A549 (cell line): ENCODE measurements at regions not wholly inside any gene's neighbourhood (a gene's known extent, or its start where the extent isn't known, plus 50 kb on each side); places are given as distances from the start of the nearest gene placed in this dataset.

Source experiments
- ATAC-seq, 2 experiments: fragments of 200-7000 bp in 1 of 2; fragments of >200 bp in 1 of 2; cut with Nextera tagmentation in 1 of 2; cut with Tn5 transposase in 1 of 2; 3 replicates each; pipeline versions ENCODE4 v1.8.0 to v1.9.1; 2018 to 2020; ENCODE audit warnings: mild to moderate bottlenecking in 1 of 2, moderate library complexity in 1 of 2
- CTCF ChIA-PET: fragments of 300-600 bp; sonication (Branson Sonifier 250); formaldehyde crosslinking; extraction: SDS; loops from one replicate; lab custom pipeline; 2021; ENCODE audit warnings: antibody characterized with exemption, inconsistent platforms; lab: Yijun Ruan, JAX
- POLR2A ChIA-PET: fragments of 350-600 bp; formaldehyde crosslinking; extraction: SDS; loops from one replicate; lab custom pipeline; 2021; ENCODE audit warnings: antibody characterized with exemption, inconsistent platforms; lab: Yijun Ruan, JAX
- DNase-seq, 2 experiments: peaks; one replicate each; pipeline versions ENCODE4 v3.0.0 to v3.0.0-alpha.2; 2011 to 2016; ENCODE audit warnings: low read depth in 1 of 2, low spot score in 1 of 2
- FAIRE-seq: peaks from 2 replicates; lab custom pipeline; 2011; peaks lifted over from hg19 to GRCh38; lab: Jason Lieb, UNC
- H3K27ac ChIP-seq, 2 experiments: fragments of >200 bp; sonication (Bioruptor Twin); formaldehyde crosslinking; 3 replicates each; pipeline ENCODE4 v1.5.1; 2016 to 2017
- H3K4me1 ChIP-seq: fragments of >200 bp; sonication (Bioruptor Twin); formaldehyde crosslinking; 3 replicates; pipeline ENCODE4 v1.6.1; 2016
- H3K4me2 ChIP-seq: fragments of >200 bp; sonication (Bioruptor Twin); formaldehyde crosslinking; 3 replicates; pipeline ENCODE4 v1.6.1; 2016
- H3K4me3 ChIP-seq: fragments of >200 bp; sonication (Bioruptor Twin); formaldehyde crosslinking; 3 replicates; pipeline ENCODE4 v1.5.1; 2016
- H3K9me3 ChIP-seq: fragments of >200 bp; sonication (Bioruptor Twin); formaldehyde crosslinking; 3 replicates; pipeline ENCODE4 v1.6.1; 2016
- BHLHE40 ChIP-seq: IDR thresholded peaks from 2 replicates; pipeline ENCODE4 v1.6.1; 2012; ENCODE audit warnings: low read depth, low read length, inconsistent platforms
- CBX2 ChIP-seq: fragments of 200-600 bp; sonication (generic); IDR thresholded peaks from 2 replicates; pipeline ENCODE4 v1.6.1; 2016; ENCODE audit warnings: low read depth, mild to moderate bottlenecking, borderline replicate concordance
- CBX8 ChIP-seq: fragments of 200-600 bp; sonication (generic); IDR thresholded peaks from 2 replicates; pipeline ENCODE4 v1.6.1; 2016
- CHD2 ChIP-seq: fragments of 150-350 bp; IDR thresholded peaks from 2 replicates; pipeline ENCODE4 v1.6.1; 2014; ENCODE audit warnings: low read length; ENCODE audit not compliant: partially characterized antibody
- EP300 ChIP-seq, 2 experiments: fragments of >200 bp; sonication (Bioruptor Twin); formaldehyde crosslinking; IDR thresholded peaks; 2 replicates in 1 of 2; 3 replicates in 1 of 2; pipeline ENCODE4 v1.6.1; 2016 to 2017
- FOSL2 ChIP-seq, 2 experiments: fragments of 450-650 bp in 1 of 2; fragments of >200 bp in 1 of 2; sonication (Bioruptor Twin) in 1 of 2; formaldehyde crosslinking; IDR thresholded peaks; 2 replicates each; pipeline versions ENCODE4 v1.5.0 to v1.6.1; 2016 to 2020; ENCODE audit warnings: mild to moderate bottlenecking in 1 of 2, moderate library complexity in 1 of 2
- FOXS1 ChIP-seq: fragments of 250-450 bp; sonication (Bioruptor Pico); IDR thresholded peaks from 2 replicates; pipeline ENCODE4 v1.5.0; 2020; ENCODE audit warnings: mild to moderate bottlenecking, moderate library complexity
- HOXA7 ChIP-seq: fragments of 250-450 bp; sonication (Bioruptor Pico); IDR thresholded peaks from 2 replicates; pipeline ENCODE4 v1.5.0; 2020; ENCODE audit warnings: mild to moderate bottlenecking, moderate library complexity
- JUN ChIP-seq, 2 experiments: fragments of >200 bp; sonication (Bioruptor Twin); formaldehyde crosslinking; IDR thresholded peaks; 2 replicates in 1 of 2; 3 replicates in 1 of 2; pipeline ENCODE4 v1.6.1; 2016 to 2017
- KDM1A ChIP-seq: fragments of 200-600 bp; sonication (generic); IDR thresholded peaks from 2 replicates; pipeline ENCODE4 v1.6.1; 2016; ENCODE audit warnings: low read depth, mild to moderate bottlenecking
- MAFK ChIP-seq: fragments of 450-650 bp; IDR thresholded peaks from 2 replicates; pipeline ENCODE4 v1.6.1; 2014; ENCODE audit not compliant: partially characterized antibody
- MAZ ChIP-seq: fragments of 150-350 bp; IDR thresholded peaks from 2 replicates; pipeline ENCODE4 v1.6.1; 2014; ENCODE audit warnings: antibody characterized with exemption, low read depth, low read length, borderline replicate concordance
- MYC ChIP-seq: IDR thresholded peaks from 2 replicates; pipeline ENCODE4 v1.6.1; 2012; ENCODE audit warnings: mild to moderate bottlenecking, inconsistent platforms, low read length, improper control_type of control experiment, borderline replicate concordance
- NR3C1 ChIP-seq: fragments of >200 bp; sonication (Bioruptor Twin); formaldehyde crosslinking; IDR thresholded peaks from 3 replicates; pipeline ENCODE4 v1.6.1; 2017
- PHF8 ChIP-seq: fragments of 200-600 bp; sonication (generic); IDR thresholded peaks from 2 replicates; pipeline ENCODE4 v1.6.1; 2016; ENCODE audit warnings: low read depth, mild to moderate bottlenecking, antibody characterized with exemption, moderate library complexity, borderline replicate concordance
- POLR2AphosphoS2 ChIP-seq: conservative IDR thresholded peaks from 2 replicates; pipeline ENCODE4 v1.6.1; 2012; ENCODE audit warnings: low read length, improper control_type of control experiment, inconsistent platforms
- RNF2 ChIP-seq: fragments of 200-600 bp; sonication (generic); IDR thresholded peaks from 2 replicates; pipeline ENCODE4 v1.6.1; 2016; ENCODE audit warnings: low read depth, mild to moderate bottlenecking, antibody characterized with exemption, moderate library complexity, borderline replicate concordance
- ZC3H11A ChIP-seq: fragments of 450-650 bp; IDR thresholded peaks from 2 replicates; pipeline ENCODE4 v1.6.1; 2014; ENCODE audit warnings: antibody characterized with exemption, mild to moderate bottlenecking
- WGBS: methylation state at CpG from one replicate; pipeline ENCODE4 v1.1.6; 2017; ENCODE audit errors: missing lambda C conversion rate; 5-methylcytosine and 5-hydroxymethylcytosine counted together
- TF ChIP-seq, protein P1 (sequence below): fragments of >200 bp; sonication (Bioruptor Twin); formaldehyde crosslinking; IDR thresholded peaks from 2 replicates; pipeline ENCODE4 v1.6.1; 2016
- TF ChIP-seq, protein P2 (sequence below): fragments of >200 bp; sonication (Bioruptor Twin); formaldehyde crosslinking; IDR thresholded peaks from 3 replicates; pipeline ENCODE4 v1.6.1; 2016
- TF ChIP-seq, protein P3 (sequence below): IDR thresholded peaks from 2 replicates; pipeline ENCODE4 v1.6.1; 2012
- TF ChIP-seq, protein P4 (sequence below): fragments of 450-650 bp; IDR thresholded peaks from 2 replicates; pipeline ENCODE4 v1.6.1; 2014; ENCODE audit warnings: antibody characterized with exemption

DNA sequence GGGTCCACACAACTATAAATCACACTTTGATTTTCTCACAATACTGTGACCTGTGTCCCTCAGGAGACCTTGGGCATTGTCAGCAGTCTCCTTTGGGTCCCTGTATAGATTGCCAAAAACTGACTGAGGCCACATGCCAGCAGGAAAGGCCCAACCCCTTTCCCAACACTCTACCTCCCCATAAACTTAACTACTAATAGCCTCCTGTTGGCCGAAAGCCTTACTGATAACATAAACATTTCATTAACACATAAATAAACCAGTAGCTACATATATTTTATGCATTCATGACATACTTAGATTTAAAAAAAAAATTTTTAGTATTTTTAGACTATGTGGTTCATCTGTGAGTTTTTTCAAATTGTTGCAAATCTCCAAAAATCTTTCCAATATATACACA is 153.5 kb downstream of the ARL4C start:
- POLR2A ChIA-PET: no interaction called here
- no peak for DNase-seq
- no peak overlapping the region for H3K4me3 ChIP-seq
- ATAC-seq: no peak
- no peaks in the 10 kb centered on the region for H3K4me1 ChIP-seq
- no peaks in the 10 kb centered on the region for H3K9me3 ChIP-seq
- 94% methylated on average over 1 of the region's 1 CpG for WGBS
- CTCF ChIA-PET: no interaction called here
- no peak overlapping the region for H3K4me2 ChIP-seq
- peak overlapping the region in 1 of 2 experiments; percentile 29; a peak in 1 of 6 replicates for H3K27ac ChIP-seq
- FAIRE-seq: no peak
- TF ChIP-seq, protein P1, sequence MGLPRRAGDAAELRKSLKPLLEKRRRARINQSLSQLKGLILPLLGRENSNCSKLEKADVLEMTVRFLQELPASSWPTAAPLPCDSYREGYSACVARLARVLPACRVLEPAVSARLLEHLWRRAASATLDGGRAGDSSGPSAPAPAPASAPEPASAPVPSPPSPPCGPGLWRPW: no peak
- no peak for TF ChIP-seq JUN (IDR thresholded peaks at IDR 0.05)
- TF ChIP-seq, protein P2, sequence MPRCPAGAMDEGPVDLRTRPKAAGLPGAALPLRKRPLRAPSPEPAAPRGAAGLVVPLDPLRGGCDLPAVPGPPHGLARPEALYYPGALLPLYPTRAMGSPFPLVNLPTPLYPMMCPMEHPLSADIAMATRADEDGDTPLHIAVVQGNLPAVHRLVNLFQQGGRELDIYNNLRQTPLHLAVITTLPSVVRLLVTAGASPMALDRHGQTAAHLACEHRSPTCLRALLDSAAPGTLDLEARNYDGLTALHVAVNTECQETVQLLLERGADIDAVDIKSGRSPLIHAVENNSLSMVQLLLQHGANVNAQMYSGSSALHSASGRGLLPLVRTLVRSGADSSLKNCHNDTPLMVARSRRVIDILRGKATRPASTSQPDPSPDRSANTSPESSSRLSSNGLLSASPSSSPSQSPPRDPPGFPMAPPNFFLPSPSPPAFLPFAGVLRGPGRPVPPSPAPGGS: no peak
- TF ChIP-seq, protein P3, sequence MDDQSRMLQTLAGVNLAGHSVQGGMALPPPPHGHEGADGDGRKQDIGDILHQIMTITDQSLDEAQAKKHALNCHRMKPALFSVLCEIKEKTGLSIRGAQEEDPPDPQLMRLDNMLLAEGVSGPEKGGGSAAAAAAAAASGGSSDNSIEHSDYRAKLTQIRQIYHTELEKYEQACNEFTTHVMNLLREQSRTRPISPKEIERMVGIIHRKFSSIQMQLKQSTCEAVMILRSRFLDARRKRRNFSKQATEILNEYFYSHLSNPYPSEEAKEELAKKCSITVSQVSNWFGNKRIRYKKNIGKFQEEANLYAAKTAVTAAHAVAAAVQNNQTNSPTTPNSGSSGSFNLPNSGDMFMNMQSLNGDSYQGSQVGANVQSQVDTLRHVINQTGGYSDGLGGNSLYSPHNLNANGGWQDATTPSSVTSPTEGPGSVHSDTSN: no peak
- no peak for TF ChIP-seq RNF2
- TF ChIP-seq MAFK: no peak
- no peak for TF ChIP-seq PHF8
- no peak for TF ChIP-seq CBX2
- no peak for TF ChIP-seq MYC
- no peak for TF ChIP-seq EP300 (IDR thresholded peaks at IDR 0.05)
- no peak for TF ChIP-seq ZC3H11A
- no peak for TF ChIP-seq MAZ
- no peak for TF ChIP-seq POLR2AphosphoS2
- no peak for TF ChIP-seq NR3C1
- no peak for TF ChIP-seq CHD2
- TF ChIP-seq, protein P4, sequence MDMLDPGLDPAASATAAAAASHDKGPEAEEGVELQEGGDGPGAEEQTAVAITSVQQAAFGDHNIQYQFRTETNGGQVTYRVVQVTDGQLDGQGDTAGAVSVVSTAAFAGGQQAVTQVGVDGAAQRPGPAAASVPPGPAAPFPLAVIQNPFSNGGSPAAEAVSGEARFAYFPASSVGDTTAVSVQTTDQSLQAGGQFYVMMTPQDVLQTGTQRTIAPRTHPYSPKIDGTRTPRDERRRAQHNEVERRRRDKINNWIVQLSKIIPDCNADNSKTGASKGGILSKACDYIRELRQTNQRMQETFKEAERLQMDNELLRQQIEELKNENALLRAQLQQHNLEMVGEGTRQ: no peak

DNA sequence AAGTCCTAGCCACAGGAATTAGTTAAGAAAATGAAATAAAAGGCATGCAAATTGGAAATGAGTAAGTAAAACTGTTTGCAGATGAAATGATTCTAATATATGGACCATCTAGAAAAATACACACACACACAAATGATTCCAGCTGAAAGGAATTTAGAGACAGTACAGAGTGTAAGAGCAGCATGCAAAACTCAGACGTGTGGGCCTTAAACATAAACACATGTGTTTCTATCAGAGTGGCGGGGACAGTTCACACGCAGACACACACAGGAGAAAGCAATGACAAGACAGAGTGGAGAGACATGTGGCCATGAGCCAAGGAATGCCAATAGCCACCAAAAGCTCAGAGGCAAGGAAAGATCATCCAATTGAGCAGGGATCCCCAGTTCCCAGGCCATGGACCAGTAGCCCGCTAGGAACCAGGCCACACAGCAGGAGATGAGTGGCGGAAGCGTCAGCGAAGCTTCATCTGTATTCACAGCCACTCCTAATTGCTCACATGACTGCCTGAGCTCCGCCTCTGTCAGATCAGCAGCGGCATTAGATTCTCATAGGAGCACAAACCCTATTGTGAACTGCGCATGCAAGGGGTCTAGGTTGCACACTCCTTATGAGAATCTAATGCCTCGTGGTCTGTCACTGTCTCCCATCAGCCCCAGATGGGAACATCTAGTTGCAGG is 155.4 kb downstream of the ARL4C start:
- ChIA-PET POLR2A (no interaction called here), CTCF (interaction anchor here (0.6 kb wide), 1 partner anchor 302 kb away, joined by 4 read pairs; no protein-coding TSS in a partner anchor)
- Histone ChIP-seq H3K9me3 (no peaks in the 10 kb centered on the region), H3K4me2 (no peak overlapping the region), H3K4me3 (no peak overlapping the region), H3K27ac (peak overlapping the region in 1 of 2 experiments; percentile 40; a peak in 1 of 6 replicates), H3K4me1 (no peaks in the 10 kb centered on the region)
- FAIRE-seq (no peak), ATAC-seq (no peak), DNase-seq (no peak)
- TF ChIP-seq FOSL2 (IDR thresholded peaks at IDR 0.05) (no peak), FOSL2 (CRISPR knock-in tag; IDR thresholded peaks at IDR 0.05) (no peak), FOXS1 (CRISPR knock-in tag) (no peak), BHLHE40 (no peak), PHF8 (no peak), CBX8 (no peak), KDM1A (no peak), HOXA7 (CRISPR knock-in tag) (no peak)
- 91% methylated on average over 11 of the region's 11 CpGs for WGBS
